H1 (cell line): ENCODE measurements at regions not wholly inside any gene's neighbourhood (a gene's known extent, or its start where the extent isn't known, plus 50 kb on each side); places are given as distances from the start of the nearest gene placed in this dataset.

ENCODE experiments used
- CTCF ChIA-PET: fragments of 300-600 bp; sonication (Branson Sonifier 250); formaldehyde crosslinking; loops from one replicate; lab custom pipeline; 2021; ENCODE audit not compliant: partially characterized antibody; lab: Charles Lee
- POLR2A ChIA-PET: fragments of 300-600 bp; sonication (Branson Sonifier 250); formaldehyde crosslinking; loops from one replicate; lab custom pipeline; 2021; ENCODE audit warnings: inconsistent platforms; ENCODE audit not compliant: partially characterized antibody; lab: Charles Lee
- DNase-seq, 2 experiments: peaks; one replicate each; pipeline versions ENCODE4 v3.0.0 to v3.0.0-alpha.2; 2010 to 2022; ENCODE audit warnings: low spot score in 2 of 2, low read depth in 1 of 2, mixed read lengths in 1 of 2
- FAIRE-seq: peaks from 2 replicates; lab custom pipeline; 2011; peaks lifted over from hg19 to GRCh38; lab: Jason Lieb, UNC
- H2AFZ ChIP-seq: 2 replicates; pipeline ENCODE4 v1.8.1; 2012; ENCODE audit warnings: low read length, inconsistent platforms
- H2AK5ac ChIP-seq: 2 replicates; pipeline ENCODE4 v1.6.1; 2013; ENCODE audit warnings: low read depth, low read length
- H2BK120ac ChIP-seq: replicated peaks from 2 replicates; pipeline ENCODE3; 2013; ENCODE audit warnings: low read depth, low read length, inconsistent platforms
- H2BK12ac ChIP-seq: 2 replicates; pipeline ENCODE4 v1.6.1; 2013; ENCODE audit warnings: low read depth, low read length
- H2BK15ac ChIP-seq: 2 replicates; pipeline ENCODE4 v1.6.1; 2013; ENCODE audit warnings: low read length
- H2BK20ac ChIP-seq: 2 replicates; pipeline ENCODE4 v1.6.1; 2013; ENCODE audit warnings: low read length
- H2BK5ac ChIP-seq: 2 replicates; pipeline ENCODE4 v1.6.1; 2013; ENCODE audit warnings: low read depth, low read length
- H3K14ac ChIP-seq: 2 replicates; pipeline ENCODE4 v1.6.1; 2013; ENCODE audit warnings: inconsistent platforms; ENCODE audit not compliant: insufficient read length
- H3K18ac ChIP-seq: 2 replicates; pipeline ENCODE4 v1.6.1; 2013; ENCODE audit warnings: low read length; ENCODE audit errors: extremely low read depth
- H3K23ac ChIP-seq: 2 replicates; pipeline ENCODE4 v1.6.1; 2013; ENCODE audit warnings: inconsistent platforms; ENCODE audit not compliant: insufficient read length
- H3K23me2 ChIP-seq: 2 replicates; pipeline ENCODE4 v1.6.1; 2013; ENCODE audit warnings: low read depth, low read length
- H3K27ac ChIP-seq: 2 replicates; pipeline ENCODE4 v1.6.1; 2011; ENCODE audit warnings: low read depth, low read length, inconsistent platforms
- H3K27me3 ChIP-seq, 4 experiments: replicated peaks in 1 of 4; 1 replicate in 1 of 4; 2 replicates in 3 of 4; pipeline versions ENCODE4 v1.6.1 to v1.8.1; 2011 to 2013; ENCODE audit warnings: low read length in 3 of 4, mild to moderate bottlenecking in 3 of 4, inconsistent platforms in 2 of 4, mixed read lengths in 2 of 4, moderate library complexity in 1 of 4; ENCODE audit not compliant: control insufficient read depth in 3 of 4, insufficient read depth in 3 of 4; ENCODE audit errors: extremely low read depth in 1 of 4
- H3K36me3 ChIP-seq, 4 experiments: 2 replicates each; pipeline versions ENCODE4 v1.6.1 to v1.8.1; 2011 to 2013; ENCODE audit warnings: mild to moderate bottlenecking in 4 of 4, low read length in 3 of 4, moderate library complexity in 2 of 4, control low read depth in 1 of 4, inconsistent platforms in 1 of 4; ENCODE audit not compliant: insufficient read depth in 4 of 4, control insufficient read depth in 2 of 4
- H3K4ac ChIP-seq: replicated peaks from 2 replicates; pipeline ENCODE3; 2013; ENCODE audit warnings: low read length, low read depth, mixed read lengths, inconsistent platforms; ENCODE audit not compliant: insufficient read length
- H3K4me1 ChIP-seq, 4 experiments: replicated peaks in 1 of 4; 1 replicate in 1 of 4; 2 replicates in 3 of 4; pipeline versions ENCODE4 v1.6.1 to v1.8.1; 2011 to 2013; ENCODE audit warnings: low read length in 3 of 4, inconsistent platforms in 2 of 4, mixed read lengths in 1 of 4; ENCODE audit not compliant: insufficient read depth in 4 of 4, control insufficient read depth in 3 of 4
- H3K4me2 ChIP-seq, 2 experiments: 2 replicates each; pipeline versions ENCODE4 v1.6.1 to v1.8.1; 2011 to 2013; ENCODE audit warnings: low read depth in 2 of 2, low read length in 2 of 2, control low read depth in 1 of 2, inconsistent platforms in 1 of 2, mild to moderate bottlenecking in 1 of 2; ENCODE audit not compliant: insufficient read depth in 1 of 2
- H3K4me3 ChIP-seq, 4 experiments: fragments of 200-600, 300-600 bp in 1 of 4; sonication (generic), shearing (Covaris generic), sonication (Bioruptor Twin) in 1 of 4; 2 replicates each; pipeline versions ENCODE4 v1.5.1 to v1.8.1; 2011 to 2016; ENCODE audit warnings: low read length in 4 of 4, low read depth in 3 of 4, control low read depth in 2 of 4, inconsistent platforms in 2 of 4, mild to moderate bottlenecking in 2 of 4, mixed read lengths in 1 of 4, moderate library complexity in 1 of 4; ENCODE audit not compliant: insufficient read depth in 2 of 4; ENCODE audit errors: extremely low read depth in 1 of 4
- H3K56ac ChIP-seq: replicated peaks from 2 replicates; pipeline ENCODE3; 2013; ENCODE audit warnings: low read depth, mild to moderate bottlenecking, mixed read lengths, low read length, inconsistent platforms; ENCODE audit not compliant: insufficient read length
- H3K79me1 ChIP-seq: 2 replicates; pipeline ENCODE4 v1.6.1; 2013; ENCODE audit warnings: low read depth, low read length, control low read depth
- H3K79me2 ChIP-seq, 2 experiments: 2 replicates each; pipeline versions ENCODE4 v1.6.1 to v1.8.1; 2012 to 2013; ENCODE audit warnings: low read length in 2 of 2, mild to moderate bottlenecking in 2 of 2, inconsistent platforms in 1 of 2; ENCODE audit not compliant: insufficient read depth in 2 of 2, control insufficient read depth in 1 of 2
- H3K9ac ChIP-seq, 4 experiments: replicated peaks in 1 of 4; 1 replicate in 1 of 4; 2 replicates in 3 of 4; pipeline versions ENCODE4 v1.6.1 to v1.8.1; 2011 to 2013; ENCODE audit warnings: low read depth in 3 of 4, low read length in 3 of 4, control low read depth in 2 of 4, mild to moderate bottlenecking in 2 of 4, moderate library complexity in 2 of 4, inconsistent platforms in 1 of 4; ENCODE audit errors: extremely low read depth in 1 of 4
- H3K9me3 ChIP-seq, 2 experiments: 2 replicates each; pipeline versions ENCODE4 v1.6.1 to v1.8.1; 2012 to 2013; ENCODE audit warnings: mild to moderate bottlenecking in 2 of 2, moderate library complexity in 2 of 2, control low read depth in 1 of 2, inconsistent platforms in 1 of 2, low read depth in 1 of 2, low read length in 1 of 2, mixed read lengths in 1 of 2; ENCODE audit not compliant: insufficient read depth in 2 of 2
- H4K20me1 ChIP-seq, 2 experiments: replicated peaks in 1 of 2; 2 replicates each; pipeline versions ENCODE3 to v1.8.1; 2011 to 2013; ENCODE audit warnings: inconsistent platforms in 2 of 2, low read length in 2 of 2, mild to moderate bottlenecking in 1 of 2; ENCODE audit not compliant: insufficient read depth in 2 of 2, control insufficient read depth in 1 of 2
- H4K5ac ChIP-seq: 2 replicates; pipeline ENCODE4 v1.6.1; 2013; ENCODE audit warnings: low read length, low read depth, mixed read lengths, inconsistent platforms; ENCODE audit not compliant: insufficient read length
- H4K8ac ChIP-seq: 2 replicates; pipeline ENCODE4 v1.8.0; 2013; ENCODE audit warnings: mild to moderate bottlenecking, moderate library complexity, low read length, inconsistent platforms; ENCODE audit not compliant: insufficient read depth; ENCODE audit errors: extremely low read depth
- H4K91ac ChIP-seq: replicated peaks from 2 replicates; pipeline ENCODE3; 2013; ENCODE audit warnings: low read length, mixed read lengths, inconsistent platforms; ENCODE audit not compliant: insufficient read length
- BCL11A ChIP-seq, 2 experiments: IDR thresholded peaks; one replicate each; pipeline ENCODE4 v1.6.1; 2011; ENCODE audit warnings: low read depth in 2 of 2, low read length in 2 of 2, mild to moderate bottlenecking in 2 of 2
- CEBPB ChIP-seq: IDR thresholded peaks from 2 replicates; pipeline ENCODE4 v1.6.1; 2012; ENCODE audit warnings: low read depth, low read length
- EZH2 ChIP-seq: fragments of 200-600 bp; sonication (generic); IDR thresholded peaks from 2 replicates; pipeline ENCODE4 v1.7.1; 2012; ENCODE audit warnings: low read depth, mild to moderate bottlenecking, moderate library complexity, low read length, inconsistent platforms; ENCODE audit not compliant: severe bottlenecking
- HDAC6 ChIP-seq: IDR thresholded peaks from one replicate; pipeline ENCODE4 v1.7.1; 2012; ENCODE audit warnings: low read depth, mild to moderate bottlenecking, inconsistent platforms, low read length, moderate library complexity
- KDM4A ChIP-seq: IDR thresholded peaks from one replicate; pipeline ENCODE4 v1.7.1; 2012; ENCODE audit warnings: low read depth, mild to moderate bottlenecking, moderate library complexity, low read length, inconsistent platforms; ENCODE audit not compliant: severe bottlenecking
- RBBP5 ChIP-seq: IDR thresholded peaks from 2 replicates; pipeline ENCODE4 v1.7.1; 2012; ENCODE audit warnings: low read depth, mild to moderate bottlenecking, inconsistent platforms, low read length, moderate library complexity, borderline replicate concordance
- SAP30 ChIP-seq: fragments of 300-600 bp; sonication (generic); IDR thresholded peaks from 2 replicates; pipeline ENCODE4 v1.7.1; 2012; ENCODE audit warnings: low read length, moderate library complexity, mild to moderate bottlenecking, inconsistent platforms; ENCODE audit not compliant: insufficient read depth, insufficient replicate concordance
- TAF7 ChIP-seq: optimal IDR thresholded peaks from 2 replicates; pipeline ENCODE3; 2011; ENCODE audit warnings: low read depth, mild to moderate bottlenecking, inconsistent platforms, low read length, moderate library complexity, borderline replicate concordance
- WGBS, 2 experiments: shearing (Covaris generic) in 1 of 2; methylation state at CpG; one replicate each; pipeline versions ENCODE4 v1.1.6 to v1.1.7; 2013 to 2015; ENCODE audit warnings: low lambda C conversion rate in 2 of 2, mixed read lengths in 2 of 2, inconsistent platforms in 1 of 2, low coverage in 1 of 2, missing lambda C conversion rate in 1 of 2; ENCODE audit not compliant: insufficient replicate concordance in 2 of 2, insufficient coverage in 1 of 2, insufficient read length in 1 of 2; ENCODE audit errors: extremely low coverage in 1 of 2, missing lambda C conversion rate in 1 of 2; 5-methylcytosine and 5-hydroxymethylcytosine counted together

DNA sequence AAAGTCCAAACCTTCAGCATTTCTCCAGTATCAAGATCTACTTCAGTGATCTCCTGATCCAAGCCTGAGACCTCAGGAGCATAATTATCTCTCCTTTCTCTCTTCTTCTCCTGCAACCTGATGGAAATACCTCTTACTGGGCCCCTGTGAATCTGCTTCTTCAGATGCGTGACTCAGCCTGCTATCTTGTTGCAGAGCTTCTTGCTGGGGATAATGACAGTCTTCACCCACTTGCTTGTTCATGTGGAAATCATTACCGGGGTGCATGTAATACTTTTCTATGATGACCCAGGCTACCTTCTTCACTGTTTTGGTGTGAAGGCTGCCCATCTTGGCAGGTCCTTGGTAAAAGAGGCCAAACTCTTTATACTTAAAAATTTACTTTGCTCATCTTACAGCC, 140.0 kb upstream of the POU2AF2 start:
- TF ChIP-seq CEBPB (no peak), KDM4A (no peak), HDAC6 (no peak), BCL11A (IDR thresholded peaks at IDR 0.05; ENCODE audit: low read depth in 2 of 2, low read length in 2 of 2) (no peak), TAF7 (no peak), RBBP5 (no peak), EZH2 (no peak), SAP30 (no peak)
- TF ChIP-seq, all 59 proteins: peak for 0
- FAIRE-seq (no peak), DNase-seq (no peak)
- Histone ChIP-seq H3K27me3 (no peaks in the 10 kb centered on the region), H2AFZ (no peak overlapping the region), H3K36me3 (no peaks in the 10 kb centered on the region), H2BK12ac (no peak overlapping the region), H3K79me2 (no peaks in the 10 kb centered on the region), H3K4me3 (no peak overlapping the region), H3K23me2 (no peaks in the 10 kb centered on the region), H3K27ac (no peak overlapping the region), H4K5ac (no peak overlapping the region), H3K14ac (no peak overlapping the region), H3K9me3 (no peaks in the 10 kb centered on the region), H4K91ac (no peak overlapping the region), H3K4me1 (no peaks in the 10 kb centered on the region), H3K9ac (no peak overlapping the region), H2BK15ac (no peak overlapping the region), H4K20me1 (no peaks in the 10 kb centered on the region), H3K18ac (no peak overlapping the region), H3K56ac (no peak overlapping the region), H2BK120ac (no peak overlapping the region), H2BK20ac (no peak overlapping the region), H4K8ac (no peak overlapping the region), H2BK5ac (no peak overlapping the region), H3K4me2 (no peak overlapping the region), H3K23ac (no peak overlapping the region), H3K4ac (no peak overlapping the region), H2AK5ac (no peak overlapping the region), H3K79me1 (no peaks in the 10 kb centered on the region; the same call in 1 of the 2 replicates)
- POLR2A ChIA-PET, result no interaction called here
- CTCF ChIA-PET, result interaction anchor here (1.3 kb wide), 1 partner anchor 28 kb away, joined by 4 read pairs; no protein-coding TSS in a partner anchor
- WGBS, 2 experiments, result 95% methylated on average over 2 of the region's 2 CpGs; no CpG with 5 or more reads in 1 of the 2 experiments
